ENCODE measurements at regions not wholly inside any gene's neighbourhood (a gene's known extent, or its start where the extent isn't known, plus 50 kb on each side); places are given as distances from the start of the nearest gene placed in this dataset.

- H3K4me2 ChIP-seq (ENCODE audit: low read length) = no peak overlapping the region
- H4K20me1 ChIP-seq (ENCODE audit: insufficient read depth, low read length) = no peaks in the 10 kb centered on the region
- H3K9ac ChIP-seq (ENCODE audit: low read length) = no peak overlapping the region
Measured at GRCh38 chr15:29454506-29454905, 184.9 kb upstream of the NSMCE3 start.

GRCh38 chr15:29452881-29453731, 183.5 kb upstream of the NSMCE3 start:
- H3K9me3 ChIP-seq (ENCODE audit: low read length) = no peaks in the 10 kb centered on the region
- H3F3A ChIP-seq (ENCODE audit: insufficient read depth, low read length) = no peaks in the 10 kb centered on the region
- H2AFZ ChIP-seq (ENCODE audit: low read length) = no peak overlapping the region
- H3K36me3 ChIP-seq (ENCODE audit: insufficient read depth, low read length) = no peaks in the 10 kb centered on the region
- no peaks in the 10 kb centered on the region for H3K4me1 ChIP-seq (ENCODE audit: insufficient read depth, low read length, severe bottlenecking)
- H3K4me2 ChIP-seq (ENCODE audit: low read length) = no peak overlapping the region
- no peak for TF ChIP-seq CTCF (IDR thresholded peaks at IDR 0.05; ENCODE audit: low read length)
- H3K4me3 ChIP-seq (ENCODE audit: low read depth, low read length, poor library complexity, severe bottlenecking) = no peak overlapping the region
- no peaks in the 10 kb centered on the region for H3K79me2 ChIP-seq (ENCODE audit: insufficient read depth, low read length)
- no peak overlapping the region for H3K27ac ChIP-seq (ENCODE audit: low read depth, low read length, poor library complexity, severe bottlenecking)
- H3K9me2 ChIP-seq (ENCODE audit: low read depth, low read length) = no peaks in the 10 kb centered on the region
- no peaks in the 10 kb centered on the region for H4K20me1 ChIP-seq (ENCODE audit: insufficient read depth, low read length)
- H3K9ac ChIP-seq (ENCODE audit: low read length) = no peak overlapping the region
- no peaks in the 10 kb centered on the region for H3K27me3 ChIP-seq (ENCODE audit: insufficient read depth, low read length)

More at GRCh38 chr15:29454506-29454905, 184.9 kb upstream of the NSMCE3 start:
- Histone ChIP-seq H3K79me2 (ENCODE audit: insufficient read depth, low read length) (no peaks in the 10 kb centered on the region), H3K36me3 (ENCODE audit: insufficient read depth, low read length) (no peaks in the 10 kb centered on the region), H3F3A (ENCODE audit: insufficient read depth, low read length) (no peaks in the 10 kb centered on the region), H2AFZ (ENCODE audit: low read length) (no peak overlapping the region), H3K4me1 (ENCODE audit: insufficient read depth, low read length, severe bottlenecking) (no peaks in the 10 kb centered on the region), H3K4me3 (ENCODE audit: low read depth, low read length, poor library complexity, severe bottlenecking) (no peak overlapping the region), H3K27me3 (ENCODE audit: insufficient read depth, low read length) (no peaks in the 10 kb centered on the region), H3K9me2 (ENCODE audit: low read depth, low read length) (no peaks in the 10 kb centered on the region), H3K9me3 (ENCODE audit: low read length) (no peaks in the 10 kb centered on the region), H3K27ac (ENCODE audit: low read depth, low read length, poor library complexity, severe bottlenecking) (no peak overlapping the region)
- TF ChIP-seq EZH2 (IDR thresholded peaks at IDR 0.05; ENCODE audit: borderline replicate concordance, low read length) (no peak), CTCF (IDR thresholded peaks at IDR 0.05; ENCODE audit: low read length) (no peak)

- Histone ChIP-seq H3K9ac (ENCODE audit: low read length) (no peak overlapping the region), H3K4me2 (ENCODE audit: low read length) (no peak overlapping the region), H3K9me3 (ENCODE audit: low read length) (no peaks in the 10 kb centered on the region), H3K4me3 (ENCODE audit: low read depth, low read length, poor library complexity, severe bottlenecking) (no peak overlapping the region), H3K36me3 (ENCODE audit: insufficient read depth, low read length) (no peaks in the 10 kb centered on the region), H3K9me2 (ENCODE audit: low read depth, low read length) (no peaks in the 10 kb centered on the region), H2AFZ (ENCODE audit: low read length) (no peak overlapping the region), H3K4me1 (ENCODE audit: insufficient read depth, low read length, severe bottlenecking) (no peaks in the 10 kb centered on the region), H4K20me1 (ENCODE audit: insufficient read depth, low read length) (no peaks in the 10 kb centered on the region), H3K27me3 (ENCODE audit: insufficient read depth, low read length) (no peaks in the 10 kb centered on the region), H3K27ac (ENCODE audit: low read depth, low read length, poor library complexity, severe bottlenecking) (no peak overlapping the region), H3F3A (ENCODE audit: insufficient read depth, low read length) (no peaks in the 10 kb centered on the region), H3K79me2 (ENCODE audit: insufficient read depth, low read length) (no peaks in the 10 kb centered on the region)
- TF ChIP-seq CTCF (IDR thresholded peaks at IDR 0.05; ENCODE audit: low read length) (peak; percentile 18; the same call in 1 of the 2 replicates), EZH2 (IDR thresholded peaks at IDR 0.05; ENCODE audit: borderline replicate concordance, low read length) (no peak)
Measured at GRCh38 chr15:29451201-29451781, 181.7 kb upstream of the NSMCE3 start.
